DMS114 treated with DMSO at 0.1 percent for 48 hours (cell line): ENCODE measurements at regions not wholly inside any gene's neighbourhood (a gene's known extent, or its start where the extent isn't known, plus 50 kb on each side); places are given as distances from the start of the nearest gene placed in this dataset.

Experiments
- DNase-seq: peaks from one replicate; lab custom pipeline; 2025; ENCODE audit not compliant: unreplicated experiment; lab: John Stamatoyannopoulos, UW

DNA sequence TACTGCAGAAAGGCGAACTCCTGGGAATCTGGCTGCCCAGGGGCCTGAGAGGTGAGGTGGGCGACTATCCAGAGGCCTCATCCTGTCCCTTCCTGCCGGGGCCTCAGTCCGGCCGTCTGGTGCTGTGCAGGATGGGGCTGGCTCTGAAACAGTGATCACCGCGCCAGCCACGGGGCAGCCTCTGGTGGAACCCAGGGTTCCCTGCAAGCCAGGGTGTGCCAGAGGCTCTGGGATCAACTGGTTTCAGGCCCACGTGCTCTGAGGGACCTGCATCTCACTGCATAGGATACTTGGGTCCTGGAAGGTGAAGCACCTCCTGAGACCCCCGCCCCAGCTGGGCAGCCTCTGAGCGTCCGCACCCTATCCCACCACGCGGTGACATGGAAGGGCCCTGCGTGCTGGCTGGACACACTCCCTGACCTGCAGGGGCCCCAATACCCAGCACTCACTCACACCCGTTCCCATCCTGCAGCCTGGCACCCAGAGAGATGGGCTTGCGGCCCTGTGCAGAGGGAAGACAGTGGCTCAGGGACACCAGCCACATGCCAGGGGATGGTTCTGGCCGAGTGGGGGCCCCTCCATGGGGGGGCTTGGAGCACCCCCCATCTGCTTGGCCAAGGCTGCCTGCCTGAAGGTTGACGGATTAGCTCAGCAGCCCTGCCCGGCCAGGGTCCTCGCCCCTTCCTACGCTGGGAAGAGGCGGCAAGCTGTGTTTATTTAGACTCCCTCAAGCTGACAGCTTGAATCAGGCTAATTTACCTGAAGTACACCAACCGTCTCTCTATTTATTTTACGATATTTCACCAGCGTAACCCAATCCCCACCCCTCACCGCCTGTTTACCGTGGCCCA, 64.3 kb upstream of the TTC34 start:
- DNase-seq = no peak

- DNase-seq = no peak
Measured at GRCh38 chr1:2866422-2867086, 65.1 kb upstream of the TTC34 start.

DNA sequence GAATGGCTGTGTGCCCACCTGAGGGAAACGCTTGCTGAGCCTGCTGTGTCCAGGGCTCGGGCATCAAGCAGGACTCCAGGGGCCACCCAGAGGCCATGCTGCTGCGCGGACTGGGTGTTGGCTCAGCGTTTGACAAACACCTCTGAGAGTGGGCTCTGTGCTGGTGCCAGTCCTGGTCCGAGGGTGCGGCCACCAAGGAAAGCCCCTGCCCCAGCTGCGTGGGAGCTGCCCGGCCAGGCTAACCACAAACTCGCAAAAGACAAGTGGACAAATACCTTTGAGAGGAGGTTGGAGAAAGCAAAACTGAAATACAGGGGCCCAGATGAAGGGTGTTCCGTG, 65.6 kb upstream of the TTC34 start:
- DNase-seq = no peak

DNA sequence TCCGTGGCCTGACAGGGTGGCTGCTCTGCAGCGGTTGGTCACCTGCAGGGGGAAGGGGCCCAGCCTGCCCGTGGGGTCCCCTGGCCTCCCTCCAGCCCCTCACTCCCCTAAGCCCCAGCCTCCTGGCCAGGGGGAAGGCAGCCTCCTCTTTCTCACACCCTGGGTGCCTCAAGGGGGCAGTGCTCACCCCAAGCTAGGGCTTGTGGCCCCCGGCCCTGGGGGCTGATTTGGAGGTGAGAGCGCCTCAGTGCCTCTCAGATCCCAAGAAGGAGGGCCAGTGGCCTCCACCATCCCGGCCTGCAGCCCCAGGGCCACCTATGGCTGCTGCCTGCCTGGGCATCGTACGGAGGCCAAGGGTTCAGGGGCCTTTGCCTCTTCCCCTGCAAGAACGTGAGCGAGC, 66.4 kb upstream of the TTC34 start:
- DNase-seq = no peak

DNA sequence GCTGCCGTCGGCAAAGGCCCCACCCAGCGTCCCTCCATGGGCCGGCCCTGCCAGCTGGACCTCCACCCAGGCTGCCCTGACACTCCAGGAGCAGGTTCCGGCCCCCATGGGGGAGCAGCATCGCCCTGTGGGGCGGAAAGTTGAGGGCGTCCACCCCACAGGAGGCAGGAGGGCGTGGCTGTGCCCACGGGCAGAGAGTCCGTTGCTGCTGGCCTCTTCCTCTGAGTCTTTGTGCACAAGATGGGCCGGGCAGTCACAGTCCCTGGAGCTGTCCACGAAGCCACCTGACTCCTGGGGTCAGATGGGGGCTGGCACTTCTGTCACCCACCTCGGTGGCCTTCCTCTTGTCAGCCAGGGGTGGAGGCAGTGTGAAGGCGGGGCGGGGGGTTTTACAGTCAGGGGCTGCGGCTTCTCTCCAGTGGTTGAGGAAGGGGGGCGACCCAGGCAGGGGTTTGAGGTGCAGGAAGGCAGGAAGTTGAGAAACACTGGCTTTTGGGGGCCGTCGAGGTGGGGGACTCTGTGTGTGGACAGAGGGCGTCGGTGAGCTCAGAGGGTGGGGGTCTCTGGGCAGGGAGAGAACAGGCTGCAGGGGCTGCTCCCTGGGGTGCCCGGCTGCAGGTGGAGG, 67.2 kb upstream of the TTC34 start:
- no peak for DNase-seq

DNA sequence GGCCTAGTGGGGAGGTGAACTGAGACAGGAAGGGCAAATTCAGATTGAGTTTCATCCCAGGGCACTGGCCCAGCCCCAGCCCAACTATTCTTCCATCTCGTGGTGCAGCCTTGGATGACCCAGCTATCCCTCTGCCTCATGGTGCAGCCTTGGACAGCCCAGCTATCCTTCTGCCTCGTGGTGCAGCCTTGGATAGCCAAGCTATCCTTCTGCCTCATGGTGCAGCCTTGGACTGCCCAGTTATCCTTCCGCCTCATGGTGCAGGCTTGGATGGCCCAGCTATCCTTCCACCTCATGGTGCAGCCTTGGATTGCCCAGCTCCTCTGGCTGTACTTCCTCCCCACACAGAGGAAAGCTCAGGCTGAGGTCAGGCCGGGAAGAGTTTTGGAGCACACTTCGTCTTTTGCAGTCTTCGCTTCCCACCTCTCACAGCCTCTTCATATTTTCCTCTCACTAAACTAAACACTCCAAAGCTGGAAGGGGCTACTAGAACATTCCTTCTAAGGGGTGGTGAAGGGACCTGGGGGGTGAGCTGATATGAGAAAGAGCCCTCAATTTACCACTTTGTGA, 69.8 kb upstream of the TTC34 start:
- no peak for DNase-seq

DNA sequence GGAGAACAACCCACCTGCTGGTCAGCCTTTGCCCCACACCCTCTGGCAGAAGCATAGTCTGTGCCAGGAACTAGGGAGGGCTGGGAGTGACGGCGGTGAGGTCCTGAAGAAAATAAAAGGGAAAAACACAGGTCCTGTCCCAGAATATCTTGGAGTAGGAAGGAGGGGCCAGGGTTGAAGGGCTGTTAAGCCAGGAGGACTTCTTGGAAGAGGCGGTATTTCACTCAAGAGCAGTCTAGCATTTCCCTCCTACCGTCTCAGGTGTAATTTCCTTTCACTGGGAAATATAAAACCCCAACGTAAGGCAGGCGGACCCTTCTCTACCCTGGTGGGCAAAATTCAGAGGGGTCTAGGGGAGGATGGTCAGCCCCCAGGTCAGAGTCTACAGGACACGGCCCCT, 72.7 kb upstream of the TTC34 start:
- DNase-seq = no peak

- DNase-seq = no peak
Measured at GRCh38 chr1:2874607-2875480, 73.4 kb upstream of the TTC34 start.

DNA sequence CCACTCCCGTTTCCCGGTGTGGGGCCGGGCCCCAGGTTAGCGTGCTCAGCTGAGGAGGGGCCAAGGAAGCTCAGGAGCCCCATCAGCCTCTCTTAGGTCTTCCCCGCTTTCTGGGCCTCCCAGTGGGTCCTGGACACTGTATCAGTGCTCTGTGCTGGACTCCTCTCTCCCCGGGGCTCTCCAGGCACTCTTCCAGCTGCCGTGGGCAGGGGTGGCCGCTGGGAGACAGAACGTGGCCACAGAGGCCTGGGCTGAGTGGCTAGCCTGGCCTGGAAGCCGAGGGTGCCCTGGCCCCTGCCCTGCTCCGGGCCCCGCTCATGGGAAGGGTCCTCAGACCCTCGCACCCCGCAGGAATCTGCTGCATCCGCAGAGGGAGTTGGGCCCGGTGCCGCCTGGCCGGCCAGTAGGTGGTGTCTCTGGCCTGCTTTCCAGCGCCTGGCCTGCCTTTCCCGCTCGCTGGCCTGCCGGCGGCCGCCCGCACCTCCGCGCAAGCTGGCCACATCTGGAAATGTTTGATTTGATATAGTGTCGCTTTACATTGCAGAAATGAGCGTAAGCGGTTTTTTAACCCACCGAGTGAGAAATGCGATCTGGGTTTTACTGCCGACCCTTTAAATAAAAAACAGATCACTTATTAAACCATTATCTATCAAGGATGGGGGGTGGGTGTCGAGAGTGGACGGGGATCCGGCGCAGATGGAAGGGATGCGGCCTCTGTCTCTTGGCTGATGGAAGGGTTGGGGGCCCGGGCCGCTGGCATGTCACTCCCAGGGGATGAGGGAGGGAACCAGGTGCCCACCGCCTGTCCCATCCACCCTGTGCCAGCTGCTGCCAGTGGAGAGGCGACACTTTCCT, 74.4 kb upstream of the TTC34 start:
- DNase-seq = no peak

DNA sequence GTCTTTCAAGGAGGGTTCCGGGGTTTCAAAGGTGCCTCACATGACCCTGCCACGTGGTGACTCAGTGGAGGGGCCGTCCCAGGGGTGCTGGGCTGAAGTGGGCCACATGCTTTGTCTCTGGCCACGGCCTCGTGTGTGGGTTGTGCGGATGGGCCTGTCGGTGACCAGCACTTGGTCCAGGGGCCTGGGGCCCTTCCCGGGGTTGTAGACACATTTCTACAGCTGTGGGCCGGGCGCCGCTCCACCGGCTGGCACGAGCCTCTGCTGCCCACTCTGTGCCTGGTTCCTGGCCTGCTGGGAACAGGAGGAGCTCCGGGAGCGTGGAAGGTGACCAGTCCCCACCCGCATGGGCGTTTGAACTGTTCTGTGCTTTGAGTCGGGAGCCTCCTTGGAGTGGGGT, 75.4 kb upstream of the TTC34 start:
- no peak for DNase-seq

GRCh38 chr1:2877391-2877790, 75.9 kb upstream of the TTC34 start:
- no peak for DNase-seq

DNA sequence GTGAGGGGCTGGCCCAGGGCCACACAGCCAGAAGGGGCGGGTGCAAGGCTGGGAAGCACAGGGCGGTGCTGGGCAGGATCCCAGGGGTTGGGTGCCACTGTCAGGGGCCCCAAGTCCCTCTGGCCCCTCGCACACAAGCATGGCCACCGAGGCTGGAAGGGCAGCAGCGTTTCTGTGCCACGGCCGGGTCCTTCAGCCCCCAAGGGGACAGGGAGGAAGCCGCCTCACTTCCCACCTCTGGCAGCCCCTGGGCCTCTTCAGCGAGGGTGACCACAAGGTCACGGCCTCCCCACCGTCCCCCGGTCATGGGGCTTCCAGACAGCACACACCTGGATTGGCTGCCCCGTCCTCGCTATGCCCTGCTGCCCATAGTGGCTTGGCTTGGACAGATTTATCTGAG, 77.1 kb upstream of the TTC34 start:
- DNase-seq = no peak

DNA sequence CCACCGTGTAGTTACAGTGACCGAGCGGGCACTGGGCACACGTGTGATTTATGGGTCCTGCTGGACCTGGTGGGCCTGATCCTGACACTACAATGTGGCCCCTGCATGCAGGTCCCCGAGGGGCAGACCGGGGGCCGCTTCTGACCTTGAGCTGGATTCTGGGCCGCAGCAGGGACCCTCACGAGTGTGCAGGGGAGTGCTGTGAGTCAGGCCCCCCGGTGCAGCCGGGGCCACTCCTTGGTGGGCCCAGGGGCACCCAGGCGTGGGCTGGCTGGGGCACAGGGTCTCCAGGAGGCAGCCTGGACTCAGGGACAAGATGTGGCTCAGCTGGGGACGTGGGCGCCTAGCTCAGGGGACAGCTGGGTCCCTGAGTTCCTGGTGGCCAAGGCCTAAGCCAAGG, 77.5 kb upstream of the TTC34 start:
- no peak for DNase-seq

- DNase-seq = no peak
Measured at GRCh38 chr1:2879591-2879990, 78.1 kb upstream of the TTC34 start.

DNA sequence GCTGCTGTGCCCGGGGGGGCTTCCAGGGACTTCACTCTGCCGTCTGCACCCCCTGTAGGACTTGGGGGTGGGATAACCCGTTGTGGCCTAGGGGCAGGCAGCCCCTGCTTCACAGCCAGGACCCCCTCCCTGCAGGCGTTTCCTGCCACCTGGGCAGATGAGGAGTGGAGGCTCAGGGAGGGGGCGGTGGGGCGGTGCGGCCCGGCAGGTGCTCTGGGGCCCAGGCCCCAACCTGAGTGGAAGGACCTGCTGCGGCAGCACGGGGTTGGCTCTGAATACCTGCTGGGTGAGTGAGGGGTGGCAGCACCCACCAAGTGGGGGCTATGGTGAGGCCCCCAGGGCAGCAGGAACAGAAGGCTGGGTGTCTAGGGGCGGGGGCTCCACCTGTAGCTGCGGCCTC, 78.6 kb upstream of the TTC34 start:
- DNase-seq = no peak

DNA sequence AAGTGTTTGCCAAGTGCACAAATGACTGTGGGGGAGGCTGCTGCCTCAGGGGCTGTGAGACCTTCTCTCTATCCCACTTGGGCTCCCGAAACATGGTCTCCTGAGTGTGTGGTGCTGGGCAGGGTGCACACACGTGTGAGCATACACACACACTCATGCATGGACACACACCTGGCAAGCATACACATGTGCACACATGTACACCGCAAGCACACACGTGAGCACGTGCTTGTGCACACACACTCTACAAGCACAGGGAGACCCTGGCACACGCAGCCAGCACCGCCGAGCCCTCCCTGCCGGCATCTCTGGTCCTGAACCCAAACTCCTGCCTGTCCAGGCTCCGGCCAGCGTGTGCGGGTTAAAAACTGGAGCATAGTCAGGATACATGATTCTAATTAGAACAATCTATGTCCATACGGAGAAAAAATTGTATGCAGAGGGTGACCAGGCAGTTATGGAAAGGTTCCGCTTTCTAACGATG, 79.4 kb upstream of the TTC34 start:
- DNase-seq = no peak

GRCh38 chr1:2881556-2881955, 80.1 kb upstream of the TTC34 start:
- DNase-seq = no peak

GRCh38 chr1:2882966-2883696, 81.6 kb upstream of the TTC34 start:
- DNase-seq = no peak

DNA sequence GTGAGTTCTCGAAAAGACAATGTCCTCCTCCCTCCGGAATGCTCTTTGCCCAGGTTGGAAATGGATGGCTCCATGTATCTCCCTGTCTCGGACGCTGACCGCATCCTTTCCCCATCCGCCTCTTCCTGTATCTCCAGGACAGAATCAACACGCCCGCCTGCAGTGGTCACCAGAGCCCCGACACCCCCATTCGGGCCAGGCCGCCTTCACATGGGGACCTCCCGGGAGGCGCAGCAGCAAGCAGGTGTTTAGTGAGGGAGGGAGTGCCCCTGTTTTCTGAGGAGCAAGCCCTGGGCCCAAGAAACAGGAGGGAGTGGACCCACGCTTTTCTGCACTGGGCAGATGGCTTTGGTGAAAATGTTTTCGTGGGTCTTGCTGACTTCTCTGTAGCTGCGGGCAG, 83.5 kb upstream of the TTC34 start:
- no peak for DNase-seq
